K562 (cell line): ENCODE measurements at regions not wholly inside any gene's neighbourhood (a gene's known extent, or its start where the extent isn't known, plus 50 kb on each side); places are given as distances from the start of the nearest gene placed in this dataset.

ENCODE experiments used
- ATAC-seq: fragments of 200-7000 bp; cut with Tn5 transposase; 3 replicates; pipeline ENCODE4 v1.9.1; 2020; ENCODE audit warnings: moderate library complexity
- BruUV-seq: library from RNA; stranded (reverse); fragments of 400-500 nt; replicated peaks from 2 replicates; lab custom pipeline; 2021; lab: Mats Ljungman, UMichigan
- CTCF ChIA-PET: fragments of 300-600 bp; formaldehyde crosslinking; extraction: SDS; loops from one replicate; lab custom pipeline; 2021; ENCODE audit warnings: low intra/inter-chr PET ratio; lab: Yijun Ruan, JAX
- POLR2A ChIA-PET: fragments of 300-600, 350-650 bp; sonication (Branson Sonifier 250); formaldehyde crosslinking; extraction: SDS; loops from one replicate; lab custom pipeline; 2021; ENCODE audit warnings: antibody characterized with exemption, inconsistent platforms; lab: Yijun Ruan, JAX
- DNase-seq, 4 experiments: peaks; one replicate each; pipeline versions ENCODE4 v3.0.0 to v3.0.0-alpha.2; 2011 to 2018; ENCODE audit warnings: low spot score in 3 of 4, mixed read lengths in 3 of 4; ENCODE audit errors: extremely low read depth in 1 of 4
- FAIRE-seq: peaks from 2 replicates; lab custom pipeline; 2011; peaks lifted over from hg19 to GRCh38; lab: Jason Lieb, UNC
- H2AFZ ChIP-seq: 2 replicates; pipeline ENCODE4 v1.6.0; 2011; ENCODE audit warnings: low read depth, low read length, control low read depth, inconsistent platforms
- H3K27ac ChIP-seq: fragments of 200-600 bp; 3 replicates; pipeline ENCODE4 v1.8.0; 2011; ENCODE audit warnings: low read depth, mild to moderate bottlenecking, control low read depth, inconsistent platforms, low read length, moderate library complexity, mixed read lengths; ENCODE audit errors: extremely low read depth
- H3K27me3 ChIP-seq, 2 experiments: fragments of 300-600 bp in 1 of 2; 2 replicates in 1 of 2; 3 replicates in 1 of 2; pipeline versions ENCODE4 v1.6.0 to v1.8.0; 2011; ENCODE audit warnings: inconsistent platforms in 2 of 2, low read length in 2 of 2, mild to moderate bottlenecking in 1 of 2, mixed read lengths in 1 of 2, moderate library complexity in 1 of 2; ENCODE audit not compliant: control insufficient read depth in 2 of 2, insufficient read depth in 2 of 2
- H3K36me3 ChIP-seq: fragments of 300-600 bp; 3 replicates; pipeline ENCODE4 v1.8.0; 2011; ENCODE audit warnings: mild to moderate bottlenecking, low read length, inconsistent platforms; ENCODE audit not compliant: control insufficient read depth, insufficient read depth
- H3K4me1 ChIP-seq, 2 experiments: fragments of 200-600 bp in 1 of 2; replicated peaks in 1 of 2; 2 replicates in 1 of 2; 3 replicates in 1 of 2; pipeline versions ENCODE4 v1.5.1 to v1.8.0; 2011; ENCODE audit warnings: inconsistent platforms in 2 of 2, low read length in 2 of 2, mild to moderate bottlenecking in 1 of 2, mixed read lengths in 1 of 2, moderate library complexity in 1 of 2; ENCODE audit not compliant: control insufficient read depth in 2 of 2, insufficient read depth in 2 of 2
- H3K4me2 ChIP-seq: 2 replicates; pipeline ENCODE4 v1.6.1; 2011; ENCODE audit warnings: low read length, control low read depth, inconsistent platforms, mixed read lengths; ENCODE audit not compliant: insufficient read depth
- H3K4me3 ChIP-seq: fragments of 200-600 bp; sonication (generic), shearing (Covaris generic); 2 replicates; pipeline ENCODE4 v1.5.1; 2016; ENCODE audit warnings: control low read depth, inconsistent platforms
- H3K79me2 ChIP-seq: fragments of 200-600 bp; 3 replicates; pipeline ENCODE4 v1.8.0; 2011; ENCODE audit warnings: low read length, inconsistent platforms; ENCODE audit not compliant: control insufficient read depth, insufficient read depth
- H3K9ac ChIP-seq, 2 experiments: 2 replicates each; pipeline versions ENCODE4 v1.6.0 to v1.6.1; 2011; ENCODE audit warnings: low read depth in 2 of 2, low read length in 2 of 2, control low read depth in 1 of 2, inconsistent platforms in 1 of 2, mild to moderate bottlenecking in 1 of 2, mixed read lengths in 1 of 2; ENCODE audit not compliant: insufficient read depth in 1 of 2
- H3K9me1 ChIP-seq: one replicate; pipeline ENCODE4 v1.6.0; 2011; ENCODE audit warnings: inconsistent platforms, mild to moderate bottlenecking, low read length, moderate library complexity; ENCODE audit not compliant: control insufficient read depth, insufficient read depth
- H3K9me3 ChIP-seq: replicated peaks from 2 replicates; pipeline ENCODE4 v1.5.1; 2011; ENCODE audit warnings: low read depth, low read length, inconsistent platforms; ENCODE audit not compliant: control insufficient read depth, insufficient read depth
- H4K20me1 ChIP-seq: replicated peaks from 2 replicates; pipeline ENCODE4 v1.6.1; 2011; ENCODE audit warnings: low read length, inconsistent platforms, mixed read lengths; ENCODE audit not compliant: control insufficient read depth, insufficient read depth
- CCAR2 ChIP-seq: fragments of 200-400 bp; formaldehyde crosslinking; IDR thresholded peaks from 2 replicates; pipeline ENCODE4 v1.6.1; 2017; ENCODE audit warnings: mild to moderate bottlenecking, low read depth, low read length
- HNRNPL ChIP-seq: fragments of 200-400 bp; formaldehyde crosslinking; IDR thresholded peaks from 2 replicates; pipeline ENCODE4 v1.6.1; 2017; ENCODE audit warnings: low read depth, mild to moderate bottlenecking, low read length
- HNRNPUL1 ChIP-seq: fragments of 200-400 bp; formaldehyde crosslinking; IDR thresholded peaks from 2 replicates; pipeline ENCODE4 v1.6.1; 2017; ENCODE audit warnings: low read length
- KLF13 ChIP-seq: fragments of 450-650 bp; IDR thresholded peaks from 2 replicates; pipeline ENCODE4 v1.6.1; 2016; ENCODE audit warnings: missing genetic modification characterization, low read depth, mild to moderate bottlenecking, missing compliant biosample characterization, moderate library complexity, borderline replicate concordance
- MECOM ChIP-seq: fragments of 250-450 bp; sonication (Bioruptor Pico); IDR thresholded peaks from 2 replicates; pipeline ENCODE4 v1.8.0; 2022; ENCODE audit warnings: inconsistent platforms
- NELFE ChIP-seq: IDR thresholded peaks from 2 replicates; pipeline ENCODE4 v1.6.1; 2011; ENCODE audit warnings: mild to moderate bottlenecking; ENCODE audit not compliant: insufficient read depth, insufficient read length
- OTX1 ChIP-seq: fragments of 450-650 bp; formaldehyde crosslinking; IDR thresholded peaks from 2 replicates; pipeline ENCODE4 v1.4.0; 2022; ENCODE audit warnings: mild to moderate bottlenecking
- PBX2 ChIP-seq, 2 experiments: IDR thresholded peaks in 1 of 2; conservative IDR thresholded peaks in 1 of 2; 2 replicates each; pipeline ENCODE4 v1.6.1; 2016; ENCODE audit warnings: low read depth in 2 of 2, mild to moderate bottlenecking in 1 of 2, missing compliant biosample characterization in 1 of 2, missing genetic modification characterization in 1 of 2, moderate library complexity in 1 of 2
- TCF7L2 ChIP-seq: fragments of 150-350 bp; IDR thresholded peaks from 2 replicates; pipeline ENCODE4 v1.6.1; 2016; ENCODE audit warnings: low read depth, mild to moderate bottlenecking, low read length, moderate library complexity
- TRIM28 ChIP-seq: fragments of 450-650 bp; IDR thresholded peaks from 2 replicates; pipeline ENCODE4 v1.6.1; 2017
- ZC3H8 ChIP-seq: fragments of 450-650 bp; IDR thresholded peaks from 2 replicates; pipeline ENCODE4 v1.6.1; 2017
- WGBS: fragments of 100-300 bp; shearing (Covaris generic); methylation state at CpG from one replicate; pipeline ENCODE4 v1.1.6; 2016; ENCODE audit warnings: low coverage, mixed read lengths; ENCODE audit not compliant: insufficient coverage; ENCODE audit errors: missing lambda C conversion rate; 5-methylcytosine and 5-hydroxymethylcytosine counted together
- in situ Hi-C: fragments of 300-500 bp; cut with MboI; formaldehyde crosslinking; loops from 4 replicates; pipeline ENCODE4 v1.15.0; 2018; ENCODE audit warnings: inconsistent platforms, mixed read lengths
- intact Hi-C: fragments of 100-400 bp; cut with micrococcal nuclease; formaldehyde crosslinking; loops from 2 replicates; pipeline ENCODE4 v1.14.2; 2022
- TF ChIP-seq, protein P1 (sequence below): fragments of 250-450 bp; sonication (Bioruptor Pico); IDR thresholded peaks from 2 replicates; pipeline ENCODE4 v1.8.0; 2022; ENCODE audit warnings: moderate library complexity, mild to moderate bottlenecking, inconsistent platforms

DNA sequence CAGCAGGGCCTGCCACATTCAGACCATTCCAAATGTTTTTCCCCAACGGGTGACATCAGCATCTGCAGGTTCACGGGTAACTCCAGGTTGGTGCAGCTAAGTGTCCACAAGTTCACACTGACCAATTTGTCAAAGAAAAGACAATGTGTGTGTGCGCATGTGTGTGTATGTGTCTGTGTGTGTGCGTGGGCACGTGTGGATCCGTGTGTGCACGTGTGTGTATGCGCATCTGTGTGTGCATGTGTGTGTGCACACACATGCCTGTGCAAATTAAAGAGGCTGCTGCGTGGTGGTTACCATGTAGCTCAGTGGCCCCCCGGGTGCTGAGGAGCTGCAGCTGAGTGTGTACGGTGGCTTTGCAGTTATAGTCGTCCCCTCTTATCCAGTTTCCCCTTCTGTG, 187.4 kb downstream of the TMEM18 start:
- Histone ChIP-seq H2AFZ (no peak overlapping the region), H3K4me2 (no peak overlapping the region), H3K9me1 (peaks cover 3% of the 10 kb centered on the region), H3K36me3 (no peaks in the 10 kb centered on the region), H3K79me2 (no peaks in the 10 kb centered on the region), H4K20me1 (no peaks in the 10 kb centered on the region), H3K27ac (no peak overlapping the region), H3K9me3 (no peaks in the 10 kb centered on the region), H3K4me3 (no peak overlapping the region), H3K9ac (no peak overlapping the region), H3K27me3 (peaks cover 5 to 44% of the 10 kb centered on the region in 2 experiments; a peak in 4 of 5 replicates), H3K4me1 (no peaks in the 10 kb centered on the region)
- in situ Hi-C loops, result no loop called here
- POLR2A ChIA-PET, result no interaction called here
- no TSS peak for BruUV-seq
- DNase-seq, result no peak
- no peak for ATAC-seq
- FAIRE-seq, result no peak
- intact Hi-C loops, result no loop called here
- CTCF ChIA-PET, result no interaction called here
- 4% methylated on average over 12 of the region's 12 CpGs for WGBS
- TF ChIP-seq NELFE (no peak), KLF13 (tag) (no peak), HNRNPUL1 (no peak), OTX1 (CRISPR knock-in tag) (no peak), CCAR2 (no peak), TCF7L2 (no peak), TRIM28 (no peak), ZC3H8 (no peak), HNRNPL (no peak), MECOM (CRISPR knock-in tag) (no peak), PBX2 (CRISPR knock-in tag; IDR thresholded peaks at IDR 0.05; ENCODE audit: low read depth) (no peak), PBX2 (tag; conservative IDR thresholded peaks at IDR 0.05; ENCODE audit: low read depth) (no peak)
- TF ChIP-seq, protein P1, sequence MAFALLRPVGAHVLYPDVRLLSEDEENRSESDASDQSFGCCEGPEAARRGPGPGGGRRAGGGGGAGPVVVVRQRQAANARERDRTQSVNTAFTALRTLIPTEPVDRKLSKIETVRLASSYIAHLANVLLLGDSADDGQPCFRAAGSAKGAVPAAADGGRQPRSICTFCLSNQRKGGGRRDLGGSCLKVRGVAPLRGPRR (CRISPR knock-in tag), result no peak
